Effector memory CD8-positive, alpha-beta T cell (primary cell): ENCODE measurements at regions not wholly inside any gene's neighbourhood (a gene's known extent, or its start where the extent isn't known, plus 50 kb on each side); places are given as distances from the start of the nearest gene placed in this dataset.

Experiments
- ATAC-seq: fragments of 150-1000 bp; cut with Tn5 transposase; replicated peaks from 2 replicates; pipeline ENCODE4 v1.10.0; 2021; ENCODE audit warnings: mild to moderate bottlenecking, moderate library complexity
- DNase-seq, 3 experiments: peaks; one replicate each; pipeline ENCODE4 v3.0.0; 2021
- H3K27ac Mint-ChIP-seq, 2 donors: one replicate each; pipeline ENCODE4 v1.8.0; 2022; ENCODE audit warnings: mild to moderate bottlenecking in 2 of 2, mixed read lengths in 2 of 2, moderate library complexity in 2 of 2
- H3K27me3 Mint-ChIP-seq, 2 donors: one replicate each; pipeline ENCODE4 v1.8.0; 2022; ENCODE audit warnings: mixed read lengths in 2 of 2
- H3K36me3 Mint-ChIP-seq: one replicate; pipeline ENCODE4 v1.8.0; 2022; ENCODE audit warnings: mild to moderate bottlenecking, moderate library complexity, mixed read lengths; ENCODE audit not compliant: insufficient read depth
- H3K4me1 Mint-ChIP-seq, 2 donors: one replicate each; pipeline ENCODE4 v1.8.0; 2022; ENCODE audit warnings: low read depth in 2 of 2, mixed read lengths in 2 of 2
- H3K4me3 Mint-ChIP-seq, 2 donors: one replicate each; pipeline ENCODE4 v1.8.0; 2022; ENCODE audit warnings: mild to moderate bottlenecking in 2 of 2, mixed read lengths in 2 of 2, moderate library complexity in 2 of 2
- H3K9me3 Mint-ChIP-seq, 2 donors: one replicate each; pipeline ENCODE4 v1.8.0; 2022; ENCODE audit warnings: mixed read lengths in 2 of 2

GRCh38 chr15:47944637-47945288 lies 176.0 kb upstream of the SLC24A5 start:
- Mint-ChIP-seq H3K36me3 (no peaks in the 10 kb centered on the region), H3K4me1 (no peaks in the 10 kb centered on the region), H3K27ac (no peak overlapping the region), H3K4me3 (no peak overlapping the region), H3K27me3 (no peaks in the 10 kb centered on the region), H3K9me3 (peaks cover 0 to 1% of the 10 kb centered on the region in 2 donors)
- ATAC-seq (no peak), DNase-seq (no peak)

GRCh38 chr15:47945872-47946650 lies 174.7 kb upstream of the SLC24A5 start:
- ATAC-seq (no peak), DNase-seq (no peak)
- Mint-ChIP-seq H3K4me1 (no peaks in the 10 kb centered on the region), H3K9me3 (no peaks in the 10 kb centered on the region), H3K4me3 (no peak overlapping the region), H3K27me3 (no peaks in the 10 kb centered on the region), H3K27ac (no peak overlapping the region), H3K36me3 (no peaks in the 10 kb centered on the region)

- Mint-ChIP-seq H3K4me3 (no peak overlapping the region), H3K36me3 (no peaks in the 10 kb centered on the region), H3K27me3 (no peaks in the 10 kb centered on the region), H3K9me3 (no peaks in the 10 kb centered on the region), H3K4me1 (no peaks in the 10 kb centered on the region), H3K27ac (no peak overlapping the region)
- ATAC-seq (no peak), DNase-seq (no peak)
Observed at GRCh38 chr15:47949815-47950214, 171.0 kb upstream of the SLC24A5 start.

GRCh38 chr15:47950447-47950846 lies 170.3 kb upstream of the SLC24A5 start:
- Mint-ChIP-seq H3K4me3 (no peak overlapping the region), H3K4me1 (no peaks in the 10 kb centered on the region), H3K36me3 (no peaks in the 10 kb centered on the region), H3K9me3 (no peaks in the 10 kb centered on the region), H3K27ac (no peak overlapping the region), H3K27me3 (no peaks in the 10 kb centered on the region)
- DNase-seq = no peak
- no peak for ATAC-seq

- no peak overlapping the region for H3K27ac Mint-ChIP-seq
- no peak overlapping the region for H3K4me3 Mint-ChIP-seq
- no peaks in the 10 kb centered on the region for H3K4me1 Mint-ChIP-seq
- ATAC-seq = no peak
- H3K9me3 Mint-ChIP-seq = peaks cover 0 to 2% of the 10 kb centered on the region in 2 donors
- no peak for DNase-seq
- H3K27me3 Mint-ChIP-seq = no peaks in the 10 kb centered on the region
- no peaks in the 10 kb centered on the region for H3K36me3 Mint-ChIP-seq
Observed at GRCh38 chr15:47951781-47952180, 169.0 kb upstream of the SLC24A5 start.

GRCh38 chr15:47954196-47954595 lies 166.6 kb upstream of the SLC24A5 start:
- Mint-ChIP-seq H3K27ac (no peak overlapping the region), H3K9me3 (peaks cover 0 to 2% of the 10 kb centered on the region in 2 donors), H3K27me3 (no peaks in the 10 kb centered on the region), H3K4me1 (no peaks in the 10 kb centered on the region), H3K36me3 (no peaks in the 10 kb centered on the region), H3K4me3 (no peak overlapping the region)
- ATAC-seq = no peak
- no peak for DNase-seq

GRCh38 chr15:47955021-47955420 lies 165.8 kb upstream of the SLC24A5 start:
- Mint-ChIP-seq H3K4me1 (no peaks in the 10 kb centered on the region), H3K9me3 (peaks cover 0 to 2% of the 10 kb centered on the region in 2 donors), H3K27ac (no peak overlapping the region), H3K4me3 (no peak overlapping the region), H3K36me3 (no peaks in the 10 kb centered on the region), H3K27me3 (no peaks in the 10 kb centered on the region)
- no peak for ATAC-seq
- no peak for DNase-seq

- H3K27me3 Mint-ChIP-seq = no peaks in the 10 kb centered on the region
- peaks cover 0 to 4% of the 10 kb centered on the region in 2 donors for H3K9me3 Mint-ChIP-seq
- no peak for ATAC-seq
- no peak for DNase-seq
- no peak overlapping the region for H3K4me3 Mint-ChIP-seq
- H3K27ac Mint-ChIP-seq = no peak overlapping the region
- H3K36me3 Mint-ChIP-seq = no peaks in the 10 kb centered on the region
- peaks cover 0 to 10% of the 10 kb centered on the region in 2 donors for H3K4me1 Mint-ChIP-seq
Observed at GRCh38 chr15:47959617-47960413, 161.0 kb upstream of the SLC24A5 start.

- Mint-ChIP-seq H3K27me3 (no peaks in the 10 kb centered on the region), H3K4me3 (peak overlapping the region; percentile 16 to 40), H3K36me3 (no peaks in the 10 kb centered on the region), H3K9me3 (peaks cover 0 to 4% of the 10 kb centered on the region in 2 donors), H3K4me1 (peaks cover 0 to 10% of the 10 kb centered on the region in 2 donors), H3K27ac (peak overlapping the region in 1 of 2 donors; percentile 47)
- DNase-seq = no peak
- ATAC-seq = peak; percentile 16
Observed at GRCh38 chr15:47961401-47962090, 159.2 kb upstream of the SLC24A5 start.

GRCh38 chr15:47963265-47963664 lies 157.5 kb upstream of the SLC24A5 start:
- Mint-ChIP-seq H3K4me1 (peaks cover 0 to 10% of the 10 kb centered on the region in 2 donors), H3K9me3 (peaks cover 0 to 7% of the 10 kb centered on the region in 2 donors), H3K27ac (no peak overlapping the region), H3K4me3 (no peak overlapping the region), H3K36me3 (no peaks in the 10 kb centered on the region), H3K27me3 (no peaks in the 10 kb centered on the region)
- no peak for DNase-seq
- no peak for ATAC-seq

- Mint-ChIP-seq H3K36me3 (no peaks in the 10 kb centered on the region), H3K27me3 (no peaks in the 10 kb centered on the region), H3K9me3 (peaks cover 0 to 7% of the 10 kb centered on the region in 2 donors), H3K27ac (no peak overlapping the region), H3K4me1 (peaks cover 0 to 10% of the 10 kb centered on the region in 2 donors), H3K4me3 (no peak overlapping the region)
- no peak for DNase-seq
- ATAC-seq = no peak
Observed at GRCh38 chr15:47964229-47964628, 156.6 kb upstream of the SLC24A5 start.

GRCh38 chr15:47965297-47965696 lies 155.5 kb upstream of the SLC24A5 start:
- H3K4me3 Mint-ChIP-seq = no peak overlapping the region
- peaks cover 0 to 10% of the 10 kb centered on the region in 2 donors for H3K4me1 Mint-ChIP-seq
- no peaks in the 10 kb centered on the region for H3K36me3 Mint-ChIP-seq
- H3K27ac Mint-ChIP-seq = no peak overlapping the region
- DNase-seq (no peak), ATAC-seq (no peak)
- H3K27me3 Mint-ChIP-seq = no peaks in the 10 kb centered on the region
- H3K9me3 Mint-ChIP-seq = peaks cover 0 to 7% of the 10 kb centered on the region in 2 donors

- no peaks in the 10 kb centered on the region for H3K4me1 Mint-ChIP-seq
- no peak overlapping the region for H3K4me3 Mint-ChIP-seq
- no peaks in the 10 kb centered on the region for H3K27me3 Mint-ChIP-seq
- H3K27ac Mint-ChIP-seq = no peak overlapping the region
- peaks cover 0 to 5% of the 10 kb centered on the region in 2 donors for H3K9me3 Mint-ChIP-seq
- H3K36me3 Mint-ChIP-seq = no peaks in the 10 kb centered on the region
- no peak for ATAC-seq
- DNase-seq = no peak
Observed at GRCh38 chr15:47968593-47968992, 152.2 kb upstream of the SLC24A5 start.
